A204.1 (cell line): ENCODE measurements at regions not wholly inside any gene's neighbourhood (a gene's known extent, or its start where the extent isn't known, plus 50 kb on each side); places are given as distances from the start of the nearest gene placed in this dataset.

ENCODE experiments used
- FAIRE-seq: peaks from 2 replicates; lab custom pipeline; 2012; peaks lifted over from hg19 to GRCh38; lab: Jason Lieb, UNC

DNA sequence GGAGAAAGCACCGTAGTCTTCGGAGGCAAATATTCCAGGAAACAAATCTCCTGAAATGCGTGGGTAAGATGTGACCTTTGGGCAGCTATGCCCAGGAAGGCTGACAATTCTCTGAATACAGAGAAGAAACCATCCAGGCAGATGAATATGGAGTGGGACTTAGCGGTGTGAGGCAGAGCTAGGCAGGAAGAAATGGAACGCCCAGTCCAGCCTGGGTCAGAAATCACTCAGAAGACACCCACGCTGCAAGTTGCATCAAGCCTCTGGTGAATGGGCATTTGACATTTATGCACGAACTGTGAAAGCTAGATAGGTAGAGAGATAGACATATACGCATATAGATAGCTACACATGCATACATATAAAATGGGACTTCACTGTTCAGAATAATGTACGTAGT lies 498.5 kb downstream of the QKI start:
- FAIRE-seq, result no peak

DNA sequence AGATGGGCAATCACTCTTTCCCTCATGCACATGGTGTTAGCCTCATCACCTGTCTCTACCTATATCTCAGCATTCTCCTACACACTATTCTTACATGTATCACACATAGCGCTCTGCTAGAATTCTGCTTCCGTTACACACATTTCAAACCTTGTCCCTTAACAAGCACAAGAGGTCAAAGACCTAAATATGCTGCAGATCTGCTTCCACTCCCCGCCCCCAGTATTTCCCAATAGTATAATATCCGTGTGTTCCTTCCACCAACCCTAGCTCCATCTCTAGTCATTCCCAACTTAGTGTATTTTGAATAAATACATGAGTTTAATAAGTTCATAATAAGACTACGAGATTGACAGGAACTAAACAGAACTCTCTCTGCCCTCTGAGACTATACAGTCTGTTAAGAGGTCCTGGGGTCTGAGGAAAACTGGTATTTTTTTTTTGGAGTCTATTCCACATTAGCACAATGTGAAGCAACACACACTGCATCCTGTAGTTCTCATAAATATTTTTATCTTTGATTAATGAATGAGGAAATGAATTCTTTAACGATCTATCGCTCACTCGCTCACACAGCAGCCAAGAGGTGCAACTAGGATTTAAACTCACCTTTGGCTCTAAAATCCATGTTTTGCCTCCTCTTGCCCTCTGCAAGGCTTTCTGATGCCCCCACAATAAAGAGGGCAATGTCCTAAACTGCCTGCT lies 491.6 kb downstream of the QKI start:
- no peak for FAIRE-seq

DNA sequence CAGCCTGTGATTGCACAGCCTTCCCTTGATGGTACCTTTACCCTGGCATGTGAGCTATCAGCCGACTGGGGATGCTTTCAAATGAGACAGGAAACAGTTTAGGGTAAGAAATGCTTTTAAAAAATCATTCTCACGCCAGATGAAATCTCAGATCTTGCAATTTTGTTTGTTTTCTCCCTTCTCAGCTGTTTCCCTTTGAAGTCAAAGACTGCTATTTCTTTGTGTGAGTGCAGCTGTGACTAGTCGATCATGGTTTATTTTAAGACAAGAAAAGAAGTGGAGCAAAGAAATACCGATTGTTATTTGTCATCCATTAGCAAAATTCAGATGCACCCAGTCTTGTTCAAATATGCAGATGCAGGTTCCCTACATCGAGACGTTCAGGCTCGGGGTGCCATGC lies 489.7 kb downstream of the QKI start:
- no peak for FAIRE-seq

DNA sequence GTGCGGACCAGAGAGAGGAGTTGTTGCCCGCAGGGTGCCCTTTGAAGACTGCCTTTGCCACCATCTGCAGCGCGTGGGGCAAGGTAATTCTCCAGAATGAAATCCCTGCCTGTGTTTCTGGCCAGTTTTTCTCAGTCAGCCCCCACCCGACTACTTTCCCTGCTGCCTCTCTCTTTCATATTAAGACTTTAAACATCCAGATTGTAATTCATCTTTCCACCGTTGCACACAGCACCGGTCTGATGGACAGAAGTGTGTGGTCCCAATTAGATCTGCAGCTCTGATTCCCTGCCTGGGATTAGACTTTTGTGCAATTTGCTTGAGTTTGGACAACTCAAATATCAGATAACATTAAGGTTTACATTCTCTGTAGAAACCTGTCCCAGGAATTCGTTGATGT lies 489.0 kb downstream of the QKI start:
- no peak for FAIRE-seq

DNA sequence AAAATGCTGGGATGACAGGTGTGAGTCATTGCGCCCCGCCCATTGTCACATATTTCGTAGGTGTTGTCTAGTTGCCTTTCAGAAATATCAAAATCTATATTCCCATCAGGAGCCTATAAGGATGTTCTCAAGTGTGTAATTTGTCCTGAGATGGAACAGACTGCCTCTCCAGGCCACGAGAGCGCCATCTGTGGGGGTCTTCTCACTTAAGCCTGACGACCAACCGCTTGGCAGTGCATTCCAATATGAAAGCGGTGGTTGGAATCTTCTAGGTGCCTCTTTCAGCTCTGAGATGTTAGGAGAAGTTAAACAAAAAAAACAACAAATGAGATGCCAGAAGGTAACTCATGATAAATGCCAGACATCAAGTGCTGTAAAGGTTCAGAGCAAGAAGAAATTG lies 488.5 kb downstream of the QKI start:
- no peak for FAIRE-seq

DNA sequence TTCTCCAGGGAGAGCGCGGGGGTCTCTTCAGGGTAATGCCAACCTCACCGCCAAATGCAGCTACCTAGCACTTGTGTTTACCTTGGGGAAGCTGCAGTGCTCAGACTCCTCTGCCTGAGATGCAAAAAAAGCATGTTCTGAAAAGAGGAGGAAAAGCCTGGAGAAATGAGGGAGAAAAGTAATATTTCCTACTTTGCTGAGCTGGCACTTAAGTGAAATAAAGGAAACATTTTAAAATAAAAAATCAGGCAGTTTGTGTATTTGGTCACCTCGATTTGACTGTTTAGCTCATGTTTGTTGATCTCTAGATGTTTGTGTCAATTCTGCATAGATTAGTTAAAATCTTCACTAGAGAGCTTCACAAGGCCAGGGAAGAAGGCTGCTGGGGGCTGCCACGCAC lies 487.2 kb downstream of the QKI start:
- no peak for FAIRE-seq

DNA sequence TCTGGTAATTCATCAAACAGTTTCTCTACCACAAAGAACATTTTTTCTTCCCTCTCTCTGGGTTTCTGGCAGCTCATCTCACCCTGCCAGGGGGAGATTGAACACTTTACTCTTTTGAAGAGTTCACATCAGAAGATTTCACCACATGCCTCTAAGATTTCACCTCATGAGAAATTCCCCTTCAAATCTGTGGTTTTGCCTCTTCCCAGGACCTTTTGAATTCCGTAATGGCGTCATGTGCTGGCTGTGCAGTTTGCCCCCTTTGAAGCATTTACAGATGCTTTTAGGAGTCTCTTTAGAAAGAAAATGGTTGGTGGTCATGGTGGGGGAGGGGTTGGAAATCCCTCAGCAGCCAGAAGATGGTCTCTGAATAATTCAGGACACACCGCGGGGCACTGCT lies 486.1 kb downstream of the QKI start:
- no peak for FAIRE-seq

DNA sequence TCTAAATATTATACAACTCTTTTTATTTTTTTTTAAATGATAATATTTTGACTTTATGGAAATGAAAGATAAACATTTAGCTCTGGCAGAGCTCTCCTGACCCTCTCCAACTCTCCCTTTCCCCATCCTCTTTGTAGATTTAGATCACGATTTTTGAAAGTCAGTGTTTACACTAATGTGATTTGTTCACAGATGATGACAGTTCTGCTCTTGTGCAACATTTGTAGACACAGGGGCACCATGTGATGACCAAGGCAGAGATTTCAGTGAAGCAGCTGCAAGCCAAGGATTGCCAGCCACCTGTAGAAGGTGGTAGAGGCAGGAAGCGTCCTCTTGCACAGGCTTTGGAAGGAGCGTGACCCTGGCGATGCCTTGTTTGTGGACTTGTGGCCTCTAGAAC lies 483.2 kb downstream of the QKI start:
- no peak for FAIRE-seq

DNA sequence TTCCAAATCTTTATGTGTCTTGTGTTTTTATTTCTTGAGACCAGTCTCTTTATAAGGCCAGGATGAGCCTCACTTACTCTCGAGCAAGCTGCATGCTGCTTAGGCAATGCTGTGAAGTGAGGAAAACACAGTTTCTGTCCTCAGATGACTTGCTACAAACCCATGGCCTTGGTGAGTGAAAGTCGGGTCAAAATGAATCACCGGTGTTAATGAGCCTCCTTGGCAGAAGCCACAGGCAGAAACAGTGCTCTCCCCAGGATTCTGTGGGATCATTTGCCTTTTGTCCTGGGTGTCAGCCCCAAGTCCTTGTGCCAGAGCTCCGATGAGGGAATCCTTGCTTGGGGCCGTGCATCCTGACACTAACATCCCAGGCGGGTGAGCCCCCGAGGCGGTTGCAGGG lies 482.5 kb downstream of the QKI start:
- FAIRE-seq, result no peak

DNA sequence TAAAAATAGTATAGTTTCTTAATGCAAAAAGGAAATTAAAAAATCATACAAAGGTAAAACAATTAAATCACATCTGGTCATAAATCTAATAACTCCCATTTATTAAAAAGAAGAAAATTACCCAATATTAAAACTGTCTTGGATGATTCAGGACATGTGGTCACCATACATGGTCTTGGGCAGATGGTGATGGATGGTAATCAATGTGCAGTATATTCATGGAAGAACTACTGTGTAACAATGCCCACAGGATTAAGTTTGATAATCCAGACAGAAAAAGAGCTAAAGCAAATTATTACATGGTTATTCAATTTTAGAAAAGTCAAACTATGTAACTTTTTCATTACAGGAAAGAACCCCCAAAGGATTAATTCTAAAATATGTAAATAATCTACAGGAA lies 480.6 kb downstream of the QKI start:
- no peak for FAIRE-seq

DNA sequence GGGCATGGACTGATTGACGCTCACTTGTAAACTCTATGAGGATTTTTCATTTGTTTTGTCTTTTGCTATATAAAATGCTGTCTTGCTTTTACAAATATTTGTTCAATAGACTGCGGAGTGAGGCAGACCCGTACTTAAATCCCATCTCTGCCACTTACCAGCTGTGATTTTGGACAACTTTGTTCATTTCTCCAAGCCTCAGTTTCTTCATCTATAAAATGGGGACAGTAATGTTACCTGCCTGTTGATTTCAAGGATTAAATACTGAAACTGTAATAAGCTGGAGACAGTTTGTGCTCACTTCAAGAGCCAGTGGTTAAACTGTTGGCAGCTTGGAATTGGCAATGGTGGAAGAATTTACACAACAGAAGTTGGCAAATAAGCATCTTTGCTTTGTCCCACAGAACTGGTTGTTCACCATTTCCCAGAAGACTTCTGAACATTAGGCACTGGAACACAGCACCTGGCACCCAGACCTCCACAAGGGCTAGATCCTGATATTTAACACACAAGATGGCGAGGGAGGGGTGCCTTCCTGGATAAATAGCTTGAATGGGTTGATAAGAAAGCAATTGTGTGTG lies 479.2 kb downstream of the QKI start:
- FAIRE-seq, result no peak

DNA sequence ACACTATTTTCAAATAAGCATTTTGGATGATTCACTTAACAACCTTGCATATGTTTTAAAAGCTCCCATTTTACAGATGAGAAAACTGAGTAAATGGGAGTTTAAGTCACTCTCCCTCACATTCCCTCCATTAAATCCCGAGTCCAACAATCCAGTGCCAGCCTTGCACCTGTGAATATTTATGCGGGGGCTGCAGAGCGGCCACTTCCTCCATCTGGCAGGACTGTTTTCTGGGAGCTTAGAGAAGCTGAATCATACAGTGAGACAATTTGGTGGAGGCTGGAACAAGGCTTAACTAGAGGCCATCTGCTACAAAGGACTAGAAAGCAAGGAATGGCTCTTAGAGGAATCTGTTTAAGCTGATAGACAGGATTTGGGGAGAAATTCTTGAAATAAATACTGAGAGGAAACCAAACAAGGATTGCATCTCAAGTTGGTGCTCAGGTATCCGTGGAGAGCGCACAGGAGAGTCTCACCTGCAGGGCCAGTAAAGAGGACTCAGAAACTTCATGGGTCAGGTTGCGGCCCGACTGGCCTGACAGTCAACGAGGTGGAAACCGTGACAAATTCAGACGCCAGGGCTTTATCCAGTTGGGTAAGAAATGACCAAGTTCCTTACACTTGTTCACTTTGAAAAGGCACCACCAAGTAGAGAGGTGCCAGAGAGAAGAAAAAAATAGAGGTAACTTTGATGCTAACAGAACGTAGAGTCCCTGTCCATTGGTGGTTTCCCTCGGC lies 478.5 kb downstream of the QKI start:
- FAIRE-seq, result no peak

DNA sequence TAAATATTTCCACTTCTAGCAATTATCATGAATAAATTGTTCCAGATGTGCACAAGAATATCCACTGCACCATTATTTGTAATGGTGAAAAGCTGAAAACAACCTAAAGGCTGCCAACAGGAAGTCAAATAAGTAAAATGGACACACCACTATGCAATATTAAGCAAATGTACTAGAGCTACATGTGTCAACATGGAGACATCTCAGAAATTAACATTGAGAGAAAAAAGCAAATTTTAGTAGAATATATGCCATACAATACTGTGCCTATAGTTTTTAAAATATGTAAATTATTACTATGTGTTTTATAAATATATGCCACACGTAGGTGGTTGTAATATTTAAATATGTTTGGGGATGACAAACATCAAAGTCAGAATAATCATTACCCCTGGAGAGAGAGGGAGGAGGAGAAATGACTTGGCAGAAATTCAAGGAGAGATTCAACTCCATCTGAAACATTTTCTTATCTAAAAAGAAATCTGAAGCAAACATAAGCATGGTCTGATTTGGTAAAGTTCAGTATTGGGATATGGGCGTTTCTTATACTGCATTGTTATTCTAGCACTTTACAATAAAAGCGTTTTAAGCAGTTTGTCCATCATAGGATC lies 475.5 kb downstream of the QKI start:
- no peak for FAIRE-seq

DNA sequence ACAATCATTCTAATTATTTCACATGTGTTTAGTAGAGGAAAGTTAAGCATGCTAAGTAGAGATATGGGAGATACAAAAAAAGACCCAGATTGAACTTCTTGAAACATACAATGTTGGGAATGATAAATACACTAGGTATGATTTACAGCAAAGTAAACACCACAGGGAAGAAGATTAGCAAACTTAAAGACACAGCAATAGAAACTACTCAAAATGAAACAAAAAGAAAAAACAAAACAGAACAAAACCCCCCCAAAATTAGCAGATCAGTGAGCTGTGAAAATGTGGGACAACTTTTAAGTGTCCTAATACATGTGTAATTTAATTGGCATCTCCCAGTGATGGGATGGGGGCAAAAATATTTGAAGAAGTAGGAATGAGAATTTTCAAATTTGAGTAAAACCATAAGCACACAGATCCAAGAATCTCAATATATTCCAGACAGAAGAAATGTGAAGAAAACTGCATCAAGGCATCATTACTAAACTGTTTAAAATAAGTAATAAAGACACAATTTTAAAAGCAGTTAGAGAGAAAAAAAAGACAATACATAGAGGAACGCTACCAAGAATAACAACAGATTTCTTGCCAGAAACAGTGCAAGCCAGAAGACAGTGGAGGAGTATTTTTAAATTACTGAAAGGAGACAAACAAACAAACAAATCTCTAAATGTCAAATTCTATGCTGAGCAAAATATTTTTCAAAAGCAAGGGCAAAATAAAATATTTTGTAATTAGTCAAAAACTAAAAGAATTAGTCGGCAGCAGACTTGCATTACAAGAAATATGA lies 473.7 kb downstream of the QKI start:
- FAIRE-seq, result no peak

DNA sequence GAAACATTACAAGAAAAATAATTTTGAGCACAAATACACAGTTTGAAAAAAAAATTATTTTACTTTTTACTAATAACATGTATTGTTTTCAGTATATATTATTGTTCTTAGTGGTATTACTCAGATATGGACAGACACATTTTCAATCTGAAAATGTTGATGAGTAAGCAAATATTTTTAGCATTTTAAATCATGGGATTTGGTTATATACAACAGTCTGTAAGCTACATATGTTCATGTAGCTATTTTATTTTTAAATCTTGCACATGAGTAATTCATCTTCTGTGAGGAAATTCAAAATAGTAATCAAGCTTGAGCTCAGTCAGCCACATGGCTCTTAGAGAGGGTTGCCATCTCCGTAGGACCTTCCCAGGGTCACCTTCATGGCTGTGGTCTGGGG lies 471.9 kb downstream of the QKI start:
- peak; percentile 14 for FAIRE-seq

DNA sequence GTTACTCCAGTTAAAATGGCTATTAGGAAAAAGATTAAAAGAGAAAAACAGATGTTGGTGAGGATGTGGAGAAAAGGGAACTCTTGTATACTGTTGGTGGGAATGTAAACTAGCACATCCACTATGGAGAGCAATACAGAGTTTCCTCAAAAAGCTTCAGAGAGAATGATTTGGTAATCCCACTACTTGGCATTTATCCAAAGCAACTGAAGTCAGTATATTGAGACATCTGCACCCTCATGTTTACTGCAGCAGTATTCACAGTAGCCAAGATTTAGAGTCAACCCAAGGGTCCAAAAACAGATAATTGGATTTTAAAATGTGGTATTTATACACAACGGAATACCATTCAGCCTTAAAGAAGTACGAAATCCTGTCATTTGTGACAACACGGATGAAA lies 469.5 kb downstream of the QKI start:
- no peak for FAIRE-seq

DNA sequence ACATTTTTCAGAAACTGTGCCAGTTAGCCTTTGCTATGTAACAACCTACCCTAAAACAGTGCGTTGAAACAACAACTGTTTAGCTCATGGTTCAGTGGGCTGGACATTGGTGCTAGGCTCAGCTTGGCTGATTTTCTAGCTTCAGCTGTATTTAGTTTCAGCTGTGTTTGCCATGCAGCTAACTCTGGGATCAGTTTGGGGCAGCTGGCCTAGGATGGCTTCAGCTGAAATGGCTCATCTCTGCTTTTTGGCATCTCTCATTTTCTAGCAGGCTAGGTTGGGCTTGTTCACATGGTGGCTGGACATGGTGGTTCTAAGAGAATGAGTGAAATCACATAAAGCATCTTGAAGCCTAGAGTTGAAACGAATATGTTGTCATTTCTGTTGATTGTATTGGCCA lies 464.2 kb downstream of the QKI start:
- no peak for FAIRE-seq

DNA sequence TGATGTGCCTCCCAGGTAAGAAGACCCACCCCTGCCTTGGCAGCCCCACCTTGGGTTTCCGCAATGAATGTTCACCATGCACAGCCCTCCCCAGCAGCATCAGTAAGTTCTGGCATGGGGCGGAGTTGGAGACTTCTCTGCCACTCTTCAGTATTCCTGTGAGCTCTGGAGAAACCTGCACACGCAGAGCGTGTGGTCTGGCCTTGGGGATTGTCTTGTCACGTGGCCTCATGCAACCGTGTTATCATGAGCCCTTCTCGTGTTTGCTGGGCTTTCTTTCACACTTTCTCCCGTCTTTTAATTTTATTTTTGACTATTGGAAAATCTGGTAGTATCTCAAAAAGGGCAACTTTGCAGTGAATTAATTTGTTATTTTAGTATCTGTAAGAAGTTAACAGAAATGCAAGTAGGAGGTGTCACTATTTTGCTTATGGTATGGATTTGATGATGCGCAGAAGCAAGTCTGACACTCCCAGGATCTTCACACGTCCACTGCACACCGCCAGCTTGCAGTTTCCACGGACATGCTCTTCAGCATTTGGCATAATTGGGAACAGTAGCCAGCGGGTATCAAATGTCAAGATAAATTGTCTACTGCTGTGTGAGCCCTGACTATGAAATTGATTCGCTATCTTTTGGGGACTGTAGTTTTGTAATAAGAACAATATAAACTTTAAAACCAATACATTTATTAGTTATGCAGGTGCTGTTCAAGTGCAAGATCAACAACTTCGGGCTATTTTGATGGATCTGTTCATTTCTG lies 463.5 kb downstream of the QKI start:
- FAIRE-seq, result no peak

DNA sequence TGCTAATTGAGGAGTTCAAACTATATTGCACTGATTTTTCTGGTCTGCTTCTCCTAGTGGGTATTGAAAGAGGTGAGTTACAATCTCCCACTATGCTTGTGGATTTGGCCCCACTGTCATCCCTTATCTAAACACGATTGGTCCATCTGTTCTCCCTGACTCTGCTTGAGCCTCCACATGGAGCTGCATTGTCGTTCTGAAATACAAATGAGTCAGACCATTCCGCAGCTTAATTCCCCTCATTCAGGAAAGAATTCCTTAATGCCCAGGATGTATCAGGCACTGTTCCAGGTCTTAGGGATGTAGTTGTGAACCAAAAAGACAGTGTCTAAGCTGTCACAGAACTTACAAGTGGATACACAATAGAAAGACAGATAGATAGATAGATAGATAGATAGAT lies 461.9 kb downstream of the QKI start:
- FAIRE-seq, result no peak

DNA sequence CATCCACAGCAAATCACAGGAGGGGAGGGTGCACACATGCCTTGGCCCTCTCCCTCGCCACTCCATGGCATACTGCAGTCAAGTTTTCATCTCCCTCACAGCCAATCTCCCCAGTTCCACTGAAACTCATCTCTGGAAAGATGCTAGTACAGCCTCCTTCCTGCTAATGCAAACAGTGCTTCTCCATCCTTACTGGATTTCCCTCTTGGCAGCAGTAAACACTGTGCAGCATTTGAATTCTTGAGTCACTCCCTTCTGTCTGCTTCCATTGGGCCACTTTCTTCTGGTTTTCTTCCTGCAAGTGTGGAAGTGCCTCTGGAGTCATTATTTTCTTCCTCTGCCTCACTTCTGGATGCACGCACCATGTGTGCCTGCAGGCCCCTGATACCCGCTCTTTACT lies 460.3 kb downstream of the QKI start:
- FAIRE-seq, result no peak

DNA sequence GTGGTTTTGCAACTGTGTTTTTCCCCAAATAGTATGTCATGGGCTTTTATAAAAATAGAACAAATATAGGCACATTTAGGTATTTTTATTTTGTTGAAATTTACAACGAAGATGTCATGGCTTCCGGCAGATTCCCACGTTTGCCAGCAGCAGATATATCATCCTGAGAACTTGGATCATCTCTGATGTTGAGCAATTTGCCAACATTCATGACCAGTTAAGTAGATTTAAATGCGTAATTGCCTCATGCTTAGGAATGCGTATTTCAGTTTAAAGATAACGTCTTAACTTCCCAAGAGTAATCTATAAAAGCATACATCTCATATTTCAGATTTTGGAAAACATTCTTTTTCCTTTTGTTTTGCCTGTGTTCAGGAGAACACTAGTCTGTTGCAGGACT lies 457.8 kb downstream of the QKI start:
- no peak for FAIRE-seq

DNA sequence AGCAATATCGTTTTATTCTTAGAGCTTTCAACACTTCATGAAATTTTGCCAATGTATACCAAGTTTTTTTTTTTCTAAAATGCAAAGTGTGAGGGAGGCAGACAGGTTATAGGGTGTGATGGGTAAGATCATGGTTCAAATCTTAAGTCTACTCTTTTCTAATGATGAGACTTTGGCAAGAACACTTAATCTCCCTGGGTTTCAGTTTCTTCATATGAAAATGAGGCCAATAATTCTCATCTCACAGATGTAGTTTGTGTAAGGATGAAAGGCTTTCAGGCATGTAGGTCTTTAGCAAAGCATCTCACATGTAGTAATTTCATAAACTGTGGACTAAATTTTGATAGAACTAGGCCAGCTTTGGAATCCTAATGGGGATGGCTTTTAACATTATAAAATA lies 457.1 kb downstream of the QKI start:
- no peak for FAIRE-seq
